Liver (tissue), 8 donors: ENCODE measurements at regions not wholly inside any gene's neighbourhood (a gene's known extent, or its start where the extent isn't known, plus 50 kb on each side); places are given as distances from the start of the nearest gene placed in this dataset.

ENCODE experiments used
- DNase-seq: peaks from one replicate; pipeline ENCODE4 v3.0.0-alpha.2; 2017; ENCODE audit warnings: low spot score
- H3K27ac ChIP-seq, 2 donors: one replicate each; pipeline ENCODE4 v1.7.0; 2013; ENCODE audit warnings: inconsistent platforms in 2 of 2, low read length in 2 of 2, control low read depth in 1 of 2, low read depth in 1 of 2, mild to moderate bottlenecking in 1 of 2
- H3K27me3 ChIP-seq, 4 donors: one replicate each; pipeline versions ENCODE4 v1.6.1 to v1.7.0; 2013; ENCODE audit warnings: low read length in 3 of 4, inconsistent platforms in 1 of 4, mild to moderate bottlenecking in 1 of 4, moderate library complexity in 1 of 4; ENCODE audit not compliant: control insufficient read depth in 4 of 4, insufficient read depth in 4 of 4
- H3K36me3 ChIP-seq, 4 donors: one replicate each; pipeline versions ENCODE4 v1.6.1 to v1.7.0; 2013; ENCODE audit warnings: low read length in 3 of 4, mild to moderate bottlenecking in 3 of 4, low read depth in 1 of 4, moderate library complexity in 1 of 4; ENCODE audit not compliant: control insufficient read depth in 4 of 4, insufficient read depth in 3 of 4
- H3K4me1 ChIP-seq, 4 donors: one replicate each; pipeline versions ENCODE4 v1.6.1 to v1.7.0; 2013; ENCODE audit warnings: low read length in 3 of 4, mild to moderate bottlenecking in 3 of 4, moderate library complexity in 1 of 4; ENCODE audit not compliant: control insufficient read depth in 4 of 4, insufficient read depth in 4 of 4
- H3K4me3 ChIP-seq, 3 donors: one replicate each; pipeline versions ENCODE4 v1.6.1 to v1.7.0; 2013; ENCODE audit warnings: low read length in 3 of 3, control low read depth in 1 of 3, low read depth in 1 of 3, mild to moderate bottlenecking in 1 of 3
- H3K9ac ChIP-seq, 2 donors: one replicate each; pipeline ENCODE4 v1.7.0; 2013; ENCODE audit warnings: low read length in 2 of 2, mild to moderate bottlenecking in 2 of 2, moderate library complexity in 2 of 2, control low read depth in 1 of 2, low read depth in 1 of 2
- H3K9me3 ChIP-seq, 4 donors: one replicate each; pipeline versions ENCODE4 v1.6.1 to v1.7.0; 2013; ENCODE audit warnings: low read length in 3 of 4; ENCODE audit not compliant: control insufficient read depth in 4 of 4
- ATF3 ChIP-seq: IDR thresholded peaks from 2 replicates; pipeline ENCODE4 v1.6.1; 2016; ENCODE audit warnings: antibody characterized with exemption
- CTCF ChIP-seq: fragments of 150-350 bp; IDR thresholded peaks from 2 replicates; pipeline ENCODE4 v1.5.1; 2017; ENCODE audit warnings: improper control_type of control experiment, low read depth, low read length; ENCODE audit not compliant: missing input control
- EGR1 ChIP-seq, 2 donors: IDR thresholded peaks; 2 replicates each; pipeline ENCODE4 v1.6.1; 2016 to 2018; ENCODE audit warnings: antibody characterized with exemption in 2 of 2, low read depth in 2 of 2
- FOXA1 ChIP-seq: IDR thresholded peaks from 2 replicates; pipeline ENCODE4 v1.6.1; 2016; ENCODE audit warnings: antibody characterized with exemption
- FOXA2 ChIP-seq: IDR thresholded peaks from 2 replicates; pipeline ENCODE4 v1.6.1; 2016; ENCODE audit warnings: antibody characterized with exemption
- GABPA ChIP-seq, 2 donors: IDR thresholded peaks in 1 of 2; conservative IDR thresholded peaks in 1 of 2; 2 replicates each; pipeline ENCODE4 v1.6.1; 2016; ENCODE audit warnings: antibody characterized with exemption in 2 of 2, mild to moderate bottlenecking in 1 of 2, moderate library complexity in 1 of 2
- HNF4A ChIP-seq, 2 donors: conservative IDR thresholded peaks; 2 replicates each; pipeline ENCODE4 v1.6.1; 2016; ENCODE audit warnings: antibody characterized with exemption in 2 of 2, mild to moderate bottlenecking in 2 of 2
- HNF4G ChIP-seq: IDR thresholded peaks from 2 replicates; pipeline ENCODE4 v1.6.1; 2016; ENCODE audit warnings: antibody characterized with exemption
- JUND ChIP-seq, 2 donors: IDR thresholded peaks; 2 replicates each; pipeline ENCODE4 v1.6.1; 2016; ENCODE audit warnings: antibody characterized with exemption in 2 of 2
- MAX ChIP-seq: IDR thresholded peaks from 2 replicates; pipeline ENCODE4 v1.6.1; 2016; ENCODE audit warnings: antibody characterized with exemption
- NR2F2 ChIP-seq: IDR thresholded peaks from 2 replicates; pipeline ENCODE4 v1.6.1; 2016; ENCODE audit warnings: antibody characterized with exemption
- RAD21 ChIP-seq, 2 donors: IDR thresholded peaks; 2 replicates each; pipeline ENCODE4 v1.6.1; 2016; ENCODE audit warnings: antibody characterized with exemption in 2 of 2, mild to moderate bottlenecking in 2 of 2
- REST ChIP-seq: IDR thresholded peaks from 2 replicates; pipeline ENCODE4 v1.6.1; 2016; ENCODE audit warnings: antibody characterized with exemption, mild to moderate bottlenecking
- RXRA ChIP-seq, 2 donors: IDR thresholded peaks; 2 replicates each; pipeline ENCODE4 v1.6.1; 2017 to 2018; ENCODE audit warnings: antibody characterized with exemption in 2 of 2, mild to moderate bottlenecking in 1 of 2
- SP1 ChIP-seq: IDR thresholded peaks from 2 replicates; pipeline ENCODE4 v1.6.1; 2018; ENCODE audit warnings: antibody characterized with exemption, mild to moderate bottlenecking
- TAF1 ChIP-seq: conservative IDR thresholded peaks from 2 replicates; pipeline ENCODE4 v1.6.1; 2016; ENCODE audit warnings: antibody characterized with exemption, mild to moderate bottlenecking
- YY1 ChIP-seq: IDR thresholded peaks from 2 replicates; pipeline ENCODE4 v1.6.1; 2016; ENCODE audit warnings: antibody characterized with exemption, mild to moderate bottlenecking
- ZBTB33 ChIP-seq: IDR thresholded peaks from 2 replicates; pipeline ENCODE4 v1.6.1; 2016; ENCODE audit warnings: antibody characterized with exemption
- WGBS: extraction: QIAGEN DNeasy Blood & Tissue Kit; methylation state at CpG from one replicate; pipeline ENCODE4 v1.1.7; 2013; 5-methylcytosine and 5-hydroxymethylcytosine counted together
- donor health status: healthy.
- donor health status: healthy.
- donor health status: healthy.
- donor health status: healthy.
- donor health status: healthy.

GRCh38 chr20:51116765-51117686 lies 94.1 kb upstream of the KCNG1 start (continued):
- TF ChIP-seq FOXA1 = no peak

- no peak for DNase-seq
- peaks cover 0 to 7% (median 2%) of the 10 kb centered on the region in 4 donors for H3K27me3 ChIP-seq
- 76% methylated on average over 8 of the region's 8 CpGs for WGBS
- no peak overlapping the region for H3K4me3 ChIP-seq
- no peaks in the 10 kb centered on the region for H3K9me3 ChIP-seq
- H3K4me1 ChIP-seq = no peaks in the 10 kb centered on the region
- no peak overlapping the region for H3K9ac ChIP-seq
- H3K36me3 ChIP-seq = no peaks in the 10 kb centered on the region
- H3K27ac ChIP-seq = no peak overlapping the region
- TF ChIP-seq ATF3 = no peak
- TF ChIP-seq RXRA (IDR thresholded peaks at IDR 0.05) = no peak
- no peak for TF ChIP-seq TAF1
- no peak for TF ChIP-seq ZBTB33
- TF ChIP-seq FOXA1 = no peak
- TF ChIP-seq HNF4G = no peak
- TF ChIP-seq CTCF = no peak
- no peak for TF ChIP-seq HNF4A (conservative IDR thresholded peaks at IDR 0.05)
- no peak for TF ChIP-seq GABPA (IDR thresholded peaks at IDR 0.05 in 1 of 2, conservative IDR thresholded peaks at IDR 0.05 in 1 of 2)
- no peak for TF ChIP-seq JUND (IDR thresholded peaks at IDR 0.05)
- TF ChIP-seq FOXA2 = no peak
- no peak for TF ChIP-seq REST
- no peak for TF ChIP-seq SP1
- TF ChIP-seq NR2F2 = no peak
- no peak for TF ChIP-seq EGR1 (IDR thresholded peaks at IDR 0.05; ENCODE audit: low read depth in 2 of 2)
- no peak for TF ChIP-seq MAX
- TF ChIP-seq YY1 = no peak
- TF ChIP-seq RAD21 (IDR thresholded peaks at IDR 0.05) = no peak
Measured at GRCh38 chr20:51111290-51111689, 88.4 kb upstream of the KCNG1 start.
